Stimulated activated CD8-positive, alpha-beta memory T cell treated with anti-CD3 and anti-CD28 coated beads, Interleukin-4, amount 100 ng/mL, for 24 hours (primary cell): ENCODE measurements at regions not wholly inside any gene's neighbourhood (a gene's known extent, or its start where the extent isn't known, plus 50 kb on each side); places are given as distances from the start of the nearest gene placed in this dataset.

Experiments used
- DNase-seq: peaks from one replicate; pipeline ENCODE4 v3.0.0-alpha.2; 2020; ENCODE audit warnings: low read depth

DNA sequence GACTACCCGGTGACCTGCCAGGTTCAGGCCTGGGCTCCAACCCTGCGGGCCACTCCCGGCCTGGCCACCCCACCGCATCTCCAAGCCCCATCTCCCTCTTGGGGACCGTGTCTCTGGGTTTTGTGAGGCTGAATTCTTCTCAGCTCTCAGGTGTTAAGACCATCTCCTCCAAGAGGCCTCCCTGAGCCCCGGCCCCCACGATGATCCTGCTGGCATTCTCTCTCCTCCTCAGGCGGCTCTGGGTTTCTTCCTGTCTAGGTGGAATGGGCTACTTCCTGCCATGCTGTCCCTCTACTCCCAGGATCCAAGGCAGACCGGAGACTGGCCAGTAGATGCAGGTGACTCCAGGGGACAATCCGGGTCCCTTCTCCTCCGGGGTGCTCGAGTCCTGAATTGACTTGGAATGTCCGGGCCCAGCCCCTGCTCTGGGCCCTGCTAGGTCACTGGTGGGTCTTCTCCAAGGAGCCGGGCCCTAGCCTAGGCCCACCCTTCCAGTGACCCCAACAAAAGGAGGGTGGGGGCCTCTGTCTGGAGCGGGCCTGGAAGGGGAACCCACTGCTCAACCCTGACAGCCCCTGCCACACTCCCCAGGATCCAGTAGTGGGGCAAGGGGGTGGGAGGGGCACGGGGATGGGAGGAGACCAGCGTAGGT is 219.8 kb downstream of the C9orf50 start:
- no peak for DNase-seq

DNA sequence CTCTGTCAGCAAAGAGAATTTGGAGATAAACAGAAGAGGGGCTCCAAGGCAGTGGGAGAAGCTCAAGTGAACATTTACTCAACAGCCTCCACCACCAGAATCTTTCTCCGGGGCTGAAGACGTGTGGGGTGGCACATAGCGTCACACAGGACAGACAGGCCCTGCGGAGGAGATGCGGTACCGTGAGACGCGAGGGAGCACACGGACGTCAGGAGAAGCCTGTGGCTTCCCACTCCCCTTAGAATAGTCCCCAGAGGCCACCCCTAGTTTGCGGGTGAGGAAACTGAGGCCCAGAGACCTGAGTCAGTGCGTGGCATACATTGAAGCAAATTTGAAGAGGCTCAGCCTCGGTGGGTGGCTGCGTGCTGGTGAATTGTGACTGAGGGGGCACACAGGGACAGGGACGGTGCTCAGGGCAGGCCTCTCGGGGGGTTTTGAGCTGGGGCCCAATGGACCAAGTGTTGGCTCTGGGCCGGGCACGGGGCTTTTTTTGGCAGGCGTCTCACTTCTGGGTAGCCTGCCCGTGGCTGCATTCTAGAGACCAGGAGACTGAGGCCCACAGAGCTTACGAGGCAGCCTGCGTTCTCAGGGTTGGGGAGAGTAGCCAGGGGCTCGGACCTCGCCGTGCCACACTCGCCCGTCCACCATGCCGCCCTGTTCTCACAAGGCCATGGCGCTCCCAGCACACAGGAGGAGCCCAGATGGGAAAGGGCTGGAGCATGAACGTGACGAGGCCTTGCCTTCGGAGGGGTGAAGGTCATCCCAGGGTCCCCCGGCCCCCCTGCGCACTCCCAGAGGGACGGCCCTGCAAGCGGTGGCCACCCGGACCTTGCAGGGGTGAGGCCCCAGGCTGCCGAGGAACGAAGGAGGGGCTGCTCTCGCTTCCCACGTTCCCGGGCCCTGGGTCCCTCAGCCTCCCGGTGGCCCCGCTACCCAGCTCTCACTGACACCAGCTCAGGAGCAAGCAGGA is 220.6 kb downstream of the C9orf50 start:
- no peak for DNase-seq

DNA sequence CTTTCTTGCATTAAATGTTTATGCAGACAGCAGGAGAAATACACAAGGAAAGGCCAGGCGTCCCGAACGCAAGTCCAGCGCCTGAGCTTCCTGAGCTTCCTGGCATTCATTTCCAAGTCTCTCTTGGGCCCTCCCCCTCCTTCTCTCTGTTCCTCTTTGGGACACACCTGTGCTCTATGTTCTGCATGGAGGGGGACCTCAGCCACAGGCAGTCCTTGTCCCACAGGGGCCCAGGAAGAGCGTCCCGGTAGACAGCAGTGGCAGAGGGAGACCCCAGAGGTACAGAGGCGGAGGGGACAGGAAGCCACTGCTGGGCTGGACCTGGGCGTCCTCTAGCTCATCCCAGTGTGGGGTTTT is 221.3 kb downstream of the C9orf50 start:
- DNase-seq, result no peak

DNA sequence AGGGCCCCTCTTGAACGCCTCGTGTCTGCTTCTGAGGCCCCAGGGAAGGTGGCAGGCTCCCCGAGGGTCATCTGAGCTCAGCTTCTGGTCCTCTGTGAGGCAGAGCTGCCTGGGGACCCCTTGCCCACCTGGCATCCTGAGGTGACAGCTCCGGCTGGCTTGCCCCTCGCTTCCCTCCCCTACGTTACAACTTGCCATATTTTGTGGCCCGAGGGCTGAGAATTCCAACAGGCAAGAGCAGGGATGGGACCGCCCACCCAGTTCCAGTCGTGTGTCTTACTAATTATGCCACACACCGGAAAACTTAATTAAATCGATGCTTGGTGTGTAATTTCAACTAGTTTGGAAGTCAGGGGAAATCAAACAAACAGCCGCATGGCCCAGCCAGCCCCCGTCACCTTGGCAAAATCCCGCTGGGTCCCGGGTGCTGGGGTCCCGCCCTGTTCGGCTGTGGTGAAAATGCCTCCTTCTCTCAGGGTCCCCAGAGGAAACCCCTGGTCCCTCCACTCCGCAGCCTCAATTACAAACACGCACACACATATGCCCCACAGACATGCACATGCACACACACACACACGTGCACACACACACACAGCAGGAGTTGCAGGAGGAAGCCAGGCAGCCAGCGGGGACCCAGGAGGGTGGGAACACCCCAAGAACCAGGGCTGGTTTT is 221.0 kb upstream of the IER5L start:
- DNase-seq, result no peak

DNA sequence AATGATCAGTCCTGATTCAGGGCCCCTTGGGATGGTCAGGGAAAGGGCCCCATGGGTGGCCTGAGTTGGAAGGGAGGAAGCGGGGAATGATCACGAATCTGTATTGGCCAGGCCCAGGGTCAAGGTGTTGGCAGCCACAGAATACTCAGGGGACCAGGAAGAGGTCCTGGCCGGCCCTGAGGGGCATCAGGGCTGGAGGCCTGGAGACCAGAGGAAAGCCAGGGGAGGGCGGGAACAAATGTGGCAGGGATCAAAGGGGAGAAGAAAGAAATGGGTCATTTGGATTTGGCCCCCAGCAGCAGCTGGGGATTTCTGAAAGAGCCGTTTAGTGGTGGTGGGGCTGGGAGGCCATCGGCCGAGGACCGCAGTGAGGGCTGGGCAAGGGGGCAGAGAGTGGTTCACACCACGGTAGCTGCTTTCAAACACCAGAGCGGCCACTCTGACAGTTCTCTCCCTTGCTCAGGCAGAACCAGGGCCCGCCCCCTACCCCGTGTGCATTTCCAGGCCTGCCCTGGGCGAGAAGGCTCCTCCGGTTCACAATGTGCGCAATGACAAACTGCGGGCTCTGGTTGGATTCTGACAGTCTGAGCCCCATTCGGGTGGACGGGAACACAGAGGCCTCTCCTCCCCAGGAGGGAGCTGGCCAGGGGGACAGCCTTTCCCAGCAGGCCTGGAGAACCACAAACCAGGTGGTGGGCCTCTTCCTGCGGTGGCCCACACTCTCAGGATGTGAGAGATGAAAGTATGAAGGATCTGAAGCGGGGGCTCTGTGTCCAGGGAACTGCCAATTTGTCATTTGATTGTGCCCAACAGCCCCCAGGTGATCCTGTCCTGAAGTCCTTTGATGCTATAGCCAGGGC is 220.3 kb upstream of the IER5L start:
- DNase-seq, result no peak

DNA sequence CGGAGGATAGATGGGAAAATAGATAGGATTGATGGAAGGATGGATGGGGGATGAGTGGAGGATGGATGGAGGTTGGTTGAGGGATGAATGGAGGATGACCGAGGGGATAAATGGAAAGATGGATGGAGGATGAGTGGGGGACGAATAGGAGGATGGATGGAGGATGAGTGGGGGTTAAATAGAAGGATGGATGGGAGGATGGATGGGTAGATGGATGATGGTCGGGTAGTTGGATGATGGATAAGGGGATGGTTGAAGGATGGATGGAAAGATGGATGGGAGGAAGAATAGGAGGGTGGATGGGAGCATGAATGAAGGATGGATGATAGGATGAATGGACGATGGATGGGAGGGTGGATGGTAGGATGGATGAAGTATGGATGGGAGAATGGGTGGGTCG is 219.3 kb upstream of the IER5L start:
- no peak for DNase-seq

DNA sequence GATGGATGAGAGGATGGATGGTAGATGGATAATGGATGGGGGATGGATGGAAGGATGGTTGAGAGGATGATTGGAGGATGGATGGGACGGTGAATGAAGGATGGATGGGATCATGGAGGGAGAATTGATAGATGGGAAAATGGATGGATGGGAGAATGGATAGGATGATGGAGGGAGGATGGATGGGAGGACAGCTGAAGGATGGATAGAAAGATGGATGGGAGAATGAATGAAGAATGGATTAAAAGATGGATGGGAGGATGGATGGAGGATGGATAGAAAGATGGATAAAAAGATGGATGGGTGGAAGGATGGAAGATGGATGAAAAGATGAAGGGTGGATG is 218.3 kb upstream of the IER5L start:
- DNase-seq, result no peak

DNA sequence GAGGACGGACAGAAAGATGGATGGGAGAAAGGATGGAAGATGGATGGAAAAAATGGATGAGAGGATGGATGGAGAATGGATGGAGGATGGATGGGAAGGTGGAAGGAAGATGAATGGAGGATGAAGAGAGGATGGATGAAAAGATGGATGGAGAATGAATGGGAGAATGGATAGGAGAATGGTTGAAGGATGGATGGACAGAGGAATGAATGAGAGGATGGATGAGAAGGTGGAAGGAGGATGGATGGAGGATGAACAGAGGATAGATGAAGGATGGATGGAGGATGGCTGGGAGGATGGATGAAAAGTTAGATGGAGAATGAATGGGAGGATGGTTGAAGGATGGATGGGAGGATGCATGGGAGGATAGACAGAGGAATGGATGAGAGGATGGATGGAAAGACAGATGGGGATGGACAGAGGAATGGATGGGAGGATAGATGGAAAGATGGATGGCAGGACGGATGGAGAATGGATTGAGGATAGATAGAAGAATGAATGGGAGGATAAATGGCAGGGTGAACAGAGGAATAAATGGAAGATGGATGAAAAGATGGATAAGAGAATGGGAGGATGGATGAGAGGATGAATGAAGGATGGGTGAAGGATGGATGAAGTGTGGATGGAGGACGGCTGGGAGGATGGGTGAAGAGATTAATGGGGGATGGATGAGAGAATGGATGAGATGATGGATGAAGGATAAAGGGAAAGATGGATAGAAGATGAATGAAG is 217.7 kb upstream of the IER5L start:
- no peak for DNase-seq

DNA sequence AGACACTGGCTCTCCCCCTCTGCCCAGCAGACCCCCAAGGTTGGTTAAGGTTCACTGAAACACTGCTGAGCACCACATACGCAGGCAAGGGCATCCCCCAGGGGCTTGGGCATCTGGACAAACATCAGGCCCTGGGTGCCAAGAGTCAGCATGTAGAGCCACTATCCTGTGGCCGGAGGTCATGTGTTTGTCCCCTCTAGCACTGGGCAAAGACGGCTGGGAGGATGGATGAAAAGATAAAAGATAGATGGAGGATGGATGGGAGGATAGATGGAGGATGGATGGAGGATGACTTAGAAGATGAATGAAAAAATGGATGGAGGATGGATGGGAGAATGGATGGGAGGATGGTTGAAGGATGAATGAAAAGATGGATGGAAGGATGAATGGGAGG is 216.8 kb upstream of the IER5L start:
- no peak for DNase-seq

DNA sequence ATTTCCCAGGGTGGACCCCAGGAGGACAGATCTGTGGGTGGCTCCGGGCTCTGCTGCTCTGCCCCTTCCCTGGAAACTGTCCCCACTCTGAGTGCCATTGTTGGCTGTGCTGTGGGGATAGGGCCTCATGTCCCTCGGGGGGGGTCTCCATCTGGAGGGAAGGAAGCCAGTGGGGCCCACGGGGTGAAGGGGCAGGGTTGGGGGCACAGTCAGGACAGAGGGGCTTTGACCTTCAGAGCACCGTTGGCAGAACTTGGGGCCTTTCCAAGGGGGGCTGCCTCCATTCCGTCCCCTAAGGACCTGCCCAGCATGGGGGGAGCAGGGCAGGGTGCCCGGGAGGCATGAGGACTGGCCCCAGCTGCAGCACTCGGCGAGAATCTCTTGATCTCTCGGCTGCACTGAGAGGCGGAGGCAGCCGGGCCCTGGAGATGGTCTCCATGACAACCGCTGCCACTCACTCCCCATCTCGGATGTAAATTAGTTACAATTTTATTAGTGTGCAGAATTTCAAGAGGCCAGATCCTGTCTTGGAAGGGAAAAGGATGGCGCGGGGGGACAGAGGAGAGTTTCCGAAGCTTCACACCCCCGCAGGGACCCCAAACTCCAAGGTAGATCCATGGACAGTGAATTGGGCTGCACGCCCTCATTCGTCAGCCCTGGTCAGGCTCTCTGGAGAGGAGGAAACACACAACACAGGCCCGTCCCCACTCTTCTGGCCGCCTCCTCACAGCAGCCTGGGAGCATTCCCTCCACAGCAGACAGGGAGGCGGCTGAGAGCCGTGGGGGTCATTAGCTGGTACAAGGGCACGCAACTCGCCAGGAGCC is 216.2 kb upstream of the IER5L start:
- DNase-seq, result no peak

DNA sequence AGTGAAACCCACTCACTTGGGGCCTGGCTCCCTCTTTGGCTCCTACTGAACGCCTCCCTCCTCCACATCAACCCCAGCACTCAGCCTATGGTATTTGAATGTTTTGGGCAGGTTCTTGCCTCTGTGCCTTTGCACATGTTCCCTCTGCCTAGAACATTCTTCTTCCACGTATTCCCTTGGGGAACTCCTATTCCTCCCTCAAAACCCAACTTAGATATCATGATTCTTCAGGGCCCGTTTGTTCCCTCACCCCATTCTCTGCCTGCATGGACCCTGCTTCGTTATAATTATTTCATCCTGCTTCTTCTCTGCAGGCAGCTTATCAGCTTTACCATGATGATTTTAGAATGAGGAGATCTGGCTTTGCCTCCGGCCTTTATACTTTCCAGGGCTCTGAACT is 215.0 kb upstream of the IER5L start:
- DNase-seq, result no peak

DNA sequence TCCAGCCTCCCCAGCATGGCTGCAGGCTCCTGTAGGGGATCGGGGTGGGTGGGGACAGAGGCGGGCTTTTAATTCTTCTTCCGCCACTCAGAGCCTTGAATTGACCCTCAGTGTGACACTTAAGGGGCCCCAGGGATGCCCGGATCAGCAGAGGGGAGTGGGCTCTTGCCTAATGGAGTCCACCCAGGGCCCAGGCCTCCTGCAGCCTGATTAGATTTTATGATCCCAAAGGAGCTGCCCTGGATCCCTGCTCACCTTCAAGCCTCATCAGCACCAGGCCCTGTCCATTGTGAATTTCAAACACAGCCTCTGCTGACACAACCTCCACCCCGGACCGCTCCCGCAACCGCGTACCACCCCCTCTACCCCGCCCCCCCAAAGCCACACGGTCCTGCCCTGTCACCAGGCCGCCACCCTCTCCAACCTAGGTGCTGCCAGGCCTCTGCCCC is 214.1 kb upstream of the IER5L start:
- DNase-seq, result no peak

DNA sequence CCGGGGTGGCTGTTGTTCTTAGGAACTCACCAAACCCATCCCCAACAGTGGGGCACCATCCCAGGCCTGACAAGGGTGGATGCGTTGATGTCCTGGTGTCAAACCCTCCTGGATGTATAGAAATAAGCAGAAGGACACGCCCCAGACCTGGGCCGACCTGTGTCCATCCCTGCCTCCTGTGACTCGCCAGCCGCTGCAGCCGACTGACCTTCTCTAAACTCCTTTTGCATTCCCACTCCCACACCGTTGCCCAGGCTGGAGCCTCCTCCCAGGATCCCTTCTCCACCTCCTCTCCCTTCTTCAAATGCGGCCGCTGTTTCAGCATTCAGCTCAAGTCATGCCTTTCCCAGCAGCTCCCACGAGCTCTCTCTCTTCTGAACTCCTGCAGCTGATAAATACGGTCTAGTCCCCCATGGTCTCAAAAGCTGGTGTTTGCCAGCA is 213.2 kb upstream of the IER5L start:
- no peak for DNase-seq

DNA sequence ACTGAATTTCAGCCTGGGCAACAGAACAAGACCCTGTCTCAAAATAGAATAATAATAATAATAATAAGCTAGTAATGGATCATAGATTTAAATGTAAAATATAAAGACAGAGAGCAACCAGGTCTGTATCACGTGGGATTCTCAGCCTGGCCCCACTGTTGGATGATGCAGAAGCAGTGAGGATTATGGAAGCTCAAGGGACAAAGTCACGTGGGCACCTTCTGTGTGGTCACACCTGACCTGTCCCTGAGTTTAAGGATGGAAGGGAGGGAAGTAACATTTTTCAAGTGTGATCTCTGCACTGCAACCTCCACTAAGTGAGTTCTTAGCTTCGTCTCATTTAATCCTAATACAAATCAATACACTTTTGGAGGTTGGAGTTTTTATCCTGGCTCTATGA is 212.5 kb upstream of the IER5L start:
- no peak for DNase-seq

DNA sequence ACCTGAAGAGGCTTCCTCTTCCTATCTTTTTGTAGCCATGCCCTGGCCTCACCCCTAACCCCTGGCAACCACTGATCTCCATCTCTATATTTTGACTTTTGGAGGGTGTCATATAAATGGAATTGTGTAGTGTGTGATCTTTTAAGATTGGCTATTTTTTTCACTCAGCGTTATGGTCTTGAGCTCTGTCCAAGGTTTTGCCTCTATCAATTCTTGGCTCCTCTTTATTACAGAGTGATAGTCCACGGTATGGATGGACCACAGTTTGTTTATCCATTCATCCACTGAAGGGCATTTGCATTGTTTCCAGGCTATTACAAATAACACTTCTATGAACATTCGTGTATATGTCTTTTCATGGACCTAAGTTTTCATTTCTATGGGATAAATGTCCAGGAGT is 209.8 kb upstream of the IER5L start:
- DNase-seq, result no peak

DNA sequence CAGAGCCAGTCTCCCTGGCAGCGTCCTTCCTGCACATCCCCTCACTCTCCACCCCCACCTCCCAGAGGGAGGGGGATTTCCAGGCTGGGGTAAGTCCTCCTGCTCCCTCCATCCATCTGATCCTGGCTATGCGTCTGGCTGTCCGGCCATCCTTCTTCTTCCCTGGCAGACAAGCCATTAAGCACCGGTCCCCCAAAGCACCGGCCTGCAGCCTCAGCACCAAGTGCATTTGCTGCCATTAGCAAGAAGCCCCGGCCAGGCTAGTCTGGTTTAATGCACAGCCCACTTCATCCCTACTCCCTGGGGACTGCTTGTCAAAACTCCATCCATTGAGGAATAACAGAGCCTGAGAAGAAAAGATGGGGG is 208.7 kb upstream of the IER5L start:
- no peak for DNase-seq

DNA sequence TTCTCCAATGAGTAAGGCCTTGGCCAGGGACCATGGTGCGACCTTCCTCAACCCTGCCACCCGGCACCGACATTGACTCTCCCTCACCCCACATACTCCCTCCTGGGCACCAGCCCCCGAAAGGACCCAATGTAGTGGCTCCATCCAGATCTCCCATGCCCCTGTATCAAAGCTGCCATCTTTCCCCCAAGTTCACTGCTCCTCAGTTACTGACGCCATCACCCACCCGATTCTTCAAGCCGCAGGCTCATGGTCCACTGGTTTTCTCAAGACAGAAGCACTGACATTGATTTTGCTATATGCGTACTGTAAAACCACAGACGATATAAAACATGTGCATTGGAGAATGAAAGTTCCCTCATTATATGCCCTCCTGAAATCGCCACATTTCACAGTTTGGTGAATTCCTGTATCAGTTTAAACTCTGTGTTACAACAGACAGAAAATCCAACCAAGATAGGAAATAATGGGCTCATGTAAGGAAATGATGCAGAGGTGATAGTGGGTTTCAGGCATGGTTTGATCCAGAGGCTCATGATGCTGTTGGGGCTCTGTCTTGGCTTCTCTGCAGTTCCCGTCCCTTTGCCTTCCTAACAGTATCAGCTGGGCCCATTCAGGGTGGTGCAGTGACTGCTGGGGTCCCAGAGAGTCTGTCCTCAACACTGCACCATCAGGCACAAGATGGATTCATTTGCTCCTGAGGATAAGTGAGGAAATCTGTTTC is 207.3 kb upstream of the IER5L start:
- DNase-seq, result no peak

DNA sequence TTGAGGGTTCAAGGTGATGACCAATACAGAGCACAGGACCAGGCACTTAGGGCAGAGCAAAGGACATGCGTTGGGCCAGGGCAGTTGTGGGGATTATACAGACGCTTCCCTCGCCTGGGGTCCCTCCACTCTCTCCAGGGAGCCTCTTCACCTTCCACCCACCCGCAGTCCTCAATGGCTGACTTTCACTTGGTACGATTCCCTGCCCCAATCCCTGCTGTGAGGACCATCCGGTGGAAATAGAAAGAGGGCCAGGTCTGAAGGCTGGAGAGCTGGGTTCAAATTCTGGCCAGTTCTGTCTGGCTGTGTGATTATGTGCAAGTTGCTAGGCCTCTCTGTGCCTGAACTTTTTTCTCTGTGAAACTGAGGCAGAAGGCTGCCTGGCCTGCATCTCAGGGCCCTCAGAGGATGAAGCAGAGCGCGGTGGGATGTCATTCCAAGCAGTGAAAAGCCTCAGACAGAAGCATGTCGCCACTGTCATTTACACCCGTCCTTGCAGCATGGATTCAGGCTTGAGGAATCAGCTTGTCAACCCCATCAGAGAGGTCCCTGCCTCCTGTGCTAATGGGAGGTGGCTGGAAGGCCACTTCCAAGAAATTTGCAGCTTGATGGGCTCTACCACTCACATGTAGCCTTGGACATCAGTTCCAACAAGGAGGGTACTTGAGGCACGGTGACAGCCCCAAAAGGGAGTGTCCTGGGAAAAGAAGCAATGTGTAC is 206.6 kb upstream of the IER5L start:
- DNase-seq, result no peak
